HG03469 (cell line): ENCODE measurements at regions not wholly inside any gene's neighbourhood (a gene's known extent, or its start where the extent isn't known, plus 50 kb on each side); places are given as distances from the start of the nearest gene placed in this dataset.

Source experiments
- ATAC-seq: cut with Tn5 transposase; IDR thresholded peaks from one replicate; pipeline ENCODE4 v1.9.1; 2021; ENCODE audit warnings: mild to moderate bottlenecking, moderate library complexity, moderate number of reproducible peaks; ENCODE audit not compliant: unreplicated experiment

DNA sequence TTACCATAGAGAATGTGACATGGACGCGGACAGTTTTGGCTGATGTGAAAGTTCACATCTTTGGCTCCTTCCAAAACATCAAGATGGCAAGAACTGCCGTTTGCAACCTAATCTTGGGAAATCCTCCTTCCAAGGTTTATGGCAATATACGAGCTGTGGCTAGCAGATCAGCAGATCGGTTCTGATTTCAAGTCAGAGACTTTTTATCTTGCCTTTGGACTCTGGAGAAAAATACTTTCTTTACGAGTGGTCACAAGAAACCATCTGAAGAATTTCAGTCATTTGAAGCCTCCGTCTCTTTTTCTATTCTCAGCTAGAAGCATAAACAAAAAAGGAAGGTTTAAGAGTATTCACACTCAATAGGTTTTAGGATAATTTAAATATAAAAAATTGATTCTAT, 153.5 kb upstream of the MEIS2 start:
- ATAC-seq, result no peak

DNA sequence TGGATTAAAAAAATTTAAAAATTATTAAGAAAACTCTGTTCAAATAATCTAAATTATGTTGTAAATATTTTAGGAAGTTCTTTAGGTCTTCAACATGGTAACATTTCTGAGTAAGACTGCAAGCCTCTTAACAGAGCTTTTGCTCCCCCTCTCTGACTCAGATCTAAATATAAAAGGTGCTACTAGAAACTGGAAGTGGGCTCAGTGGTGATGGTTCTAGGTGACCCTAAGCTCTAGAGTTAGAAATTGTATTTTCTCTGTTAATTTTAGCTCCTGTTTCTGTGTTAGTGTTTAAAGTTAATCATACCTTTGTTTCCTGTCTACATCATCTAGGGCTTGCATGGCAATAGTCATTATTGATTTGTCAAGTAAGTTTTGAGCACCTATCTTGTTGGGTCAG, 159.9 kb upstream of the MEIS2 start:
- ATAC-seq, result no peak

DNA sequence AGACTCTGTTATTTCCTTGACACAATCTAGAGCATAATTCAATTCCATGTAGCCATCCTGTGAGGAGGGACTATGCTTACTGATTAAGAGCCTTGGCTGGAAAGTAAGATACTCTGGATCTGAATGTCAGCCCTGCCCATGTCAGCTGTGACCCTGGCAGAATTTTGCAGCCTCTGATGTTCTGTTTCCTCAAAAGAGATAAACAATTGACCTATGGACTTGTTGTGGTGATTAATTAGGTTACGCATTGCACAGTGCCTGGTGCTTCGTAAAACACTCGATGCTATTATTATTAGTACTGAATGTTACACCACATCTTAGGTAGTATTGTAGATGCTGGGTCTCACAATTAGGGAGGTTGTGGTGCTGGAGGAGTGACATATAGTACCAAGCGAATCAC, 161.3 kb upstream of the MEIS2 start:
- ATAC-seq, result no peak

DNA sequence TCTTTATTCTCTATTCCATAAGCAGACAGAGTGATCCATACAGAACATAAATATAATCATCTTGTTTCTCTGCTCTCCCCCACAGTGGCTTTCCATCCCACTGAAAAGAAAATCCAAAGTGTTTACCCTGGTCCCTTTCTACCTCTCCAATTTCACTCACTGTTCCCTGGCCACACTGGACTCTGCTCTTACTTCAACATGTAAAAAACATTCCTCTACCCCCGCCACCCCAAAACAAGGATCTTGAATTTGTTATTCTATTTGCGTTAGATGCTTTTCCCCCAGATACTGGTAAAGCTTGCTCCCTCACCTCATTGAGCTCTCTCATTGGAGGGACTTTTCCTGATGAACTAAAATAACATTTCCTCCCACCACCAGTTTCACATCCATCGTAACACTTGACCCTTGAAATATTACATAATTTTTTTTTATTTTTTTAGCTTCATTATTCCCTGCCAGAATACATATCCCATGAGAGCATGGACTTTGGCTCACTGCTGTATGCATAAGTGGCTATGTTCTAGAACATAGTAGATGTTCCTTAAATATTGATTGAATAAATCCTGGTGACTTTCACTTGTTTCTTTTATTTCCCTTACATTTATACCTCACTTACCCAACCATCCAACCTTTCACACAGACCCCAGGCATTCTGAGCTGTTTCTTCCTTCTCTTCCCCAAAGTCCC, 162.7 kb upstream of the MEIS2 start:
- ATAC-seq, result no peak

DNA sequence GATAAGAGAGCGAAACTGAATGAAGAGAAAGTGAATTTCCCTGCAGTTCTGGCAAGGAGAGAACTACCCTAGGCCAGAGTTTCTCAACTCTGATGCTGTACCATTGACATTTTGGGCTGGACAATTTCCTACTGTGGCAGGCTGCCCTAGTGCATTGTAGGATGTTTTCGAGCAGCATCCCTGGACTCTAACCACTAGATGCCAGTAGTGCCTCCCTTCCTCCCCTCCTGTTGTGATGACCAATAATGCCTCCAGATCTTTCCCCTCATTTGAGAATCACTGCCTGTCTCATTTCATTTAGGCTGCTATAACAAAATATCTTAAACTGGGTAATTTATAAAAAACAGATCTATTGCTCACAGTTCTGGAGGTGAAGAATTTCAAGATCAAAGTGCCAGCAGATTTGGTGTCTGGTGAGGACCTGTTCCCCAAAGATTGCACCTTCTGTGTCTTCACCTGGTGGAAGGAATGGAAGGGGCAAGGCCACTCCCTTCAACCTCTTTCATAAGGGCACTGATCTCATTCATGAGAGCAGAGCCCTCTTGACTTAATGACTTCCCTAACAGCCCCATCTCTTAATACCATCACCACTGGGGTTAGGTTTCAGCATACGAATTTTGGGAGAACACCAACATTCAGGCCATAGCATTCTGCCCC, 188.9 kb upstream of the MEIS2 start:
- no peak for ATAC-seq

DNA sequence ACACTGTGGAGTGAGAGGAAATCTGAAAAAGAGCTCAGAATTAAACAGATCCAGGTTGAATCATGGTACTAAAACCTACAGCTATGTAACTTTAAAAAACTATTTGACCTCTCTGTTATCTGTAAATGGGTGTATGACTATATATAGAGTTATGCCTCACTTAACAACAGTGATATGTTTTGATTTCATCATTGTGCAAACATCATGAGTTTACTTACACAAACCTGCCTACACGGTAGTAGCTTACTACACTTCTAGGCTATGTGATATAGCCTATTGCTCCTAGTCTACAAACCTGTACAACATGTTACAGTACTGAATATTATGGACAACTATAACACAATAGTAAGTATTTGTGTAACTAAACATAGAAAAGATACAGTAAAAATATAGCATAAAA, 191.6 kb upstream of the MEIS2 start:
- no peak for ATAC-seq

DNA sequence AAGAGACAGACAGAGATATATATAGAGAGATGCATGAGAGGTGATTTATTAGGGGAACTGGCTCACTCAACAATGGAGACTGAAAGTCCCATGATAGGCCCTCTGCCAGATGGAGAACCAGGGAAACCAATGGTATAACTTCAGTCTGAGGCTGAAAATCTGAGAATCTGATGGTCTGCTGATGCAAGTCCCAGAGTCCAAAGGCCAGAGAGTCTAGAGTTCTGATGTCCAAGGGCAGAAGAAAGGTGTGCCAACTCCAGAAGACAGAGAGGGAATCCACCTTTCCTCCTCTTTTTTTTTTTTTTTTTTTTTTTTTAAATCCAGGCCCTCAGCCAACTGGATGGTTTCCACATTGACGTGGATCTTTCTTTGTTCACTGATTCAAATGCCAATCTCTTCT, 197.9 kb upstream of the MEIS2 start:
- ATAC-seq, result no peak

DNA sequence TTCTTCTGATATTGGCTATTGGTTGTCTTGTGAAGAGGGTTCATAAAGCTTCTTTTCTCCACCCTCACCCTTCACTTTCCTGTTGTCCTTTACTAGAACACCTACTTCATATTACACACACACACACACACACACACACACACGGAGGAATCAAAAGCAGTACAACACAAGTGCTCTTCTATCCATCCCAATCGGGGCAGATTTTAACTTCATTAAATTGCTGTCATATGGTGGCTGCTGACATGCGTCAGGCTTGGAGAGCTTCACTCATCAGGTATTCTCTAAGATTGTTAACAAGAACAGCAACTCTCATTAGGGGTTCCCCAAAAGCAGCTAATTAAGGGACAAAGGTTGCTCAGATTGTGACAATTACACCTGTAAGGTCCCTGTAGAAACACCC, 239.1 kb upstream of the MEIS2 start:
- no peak for ATAC-seq

DNA sequence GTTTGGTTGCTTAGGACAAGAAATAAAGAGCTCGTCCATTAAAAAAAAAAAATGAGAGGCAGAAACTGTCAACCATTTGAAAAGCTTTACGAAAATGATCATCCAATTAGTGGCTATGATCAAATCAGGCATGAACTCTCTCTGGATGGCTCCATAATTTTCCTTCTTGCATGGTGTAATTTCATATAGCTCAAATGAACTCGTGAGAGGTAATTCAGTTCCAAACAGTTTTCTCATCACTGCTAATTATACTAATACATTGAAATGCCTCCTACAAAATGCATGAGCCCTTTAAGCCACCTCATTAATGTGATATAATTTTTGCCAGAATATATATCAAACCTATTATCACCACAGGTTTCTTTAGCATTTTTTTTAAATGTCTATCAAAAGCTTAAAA, 239.5 kb upstream of the MEIS2 start:
- no peak for ATAC-seq

DNA sequence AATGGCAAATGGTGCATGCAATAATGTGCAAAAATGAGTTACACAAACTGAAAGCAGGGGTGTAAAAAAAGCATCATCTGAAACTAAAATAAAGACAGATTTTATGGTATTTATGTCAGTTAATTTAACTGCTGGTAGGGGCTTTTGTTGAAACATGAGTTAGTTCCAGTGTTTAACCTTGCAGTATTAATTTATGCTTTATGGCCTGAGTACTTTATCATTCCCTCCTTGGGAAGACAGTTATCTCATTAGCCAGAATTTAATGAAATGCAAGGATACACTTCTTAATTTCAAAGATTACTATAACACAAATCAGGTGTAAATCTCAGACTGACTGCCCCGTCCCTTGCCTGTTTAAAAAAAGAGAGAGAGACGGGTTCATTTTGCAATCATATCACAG, 240.1 kb upstream of the MEIS2 start:
- ATAC-seq, result no peak

DNA sequence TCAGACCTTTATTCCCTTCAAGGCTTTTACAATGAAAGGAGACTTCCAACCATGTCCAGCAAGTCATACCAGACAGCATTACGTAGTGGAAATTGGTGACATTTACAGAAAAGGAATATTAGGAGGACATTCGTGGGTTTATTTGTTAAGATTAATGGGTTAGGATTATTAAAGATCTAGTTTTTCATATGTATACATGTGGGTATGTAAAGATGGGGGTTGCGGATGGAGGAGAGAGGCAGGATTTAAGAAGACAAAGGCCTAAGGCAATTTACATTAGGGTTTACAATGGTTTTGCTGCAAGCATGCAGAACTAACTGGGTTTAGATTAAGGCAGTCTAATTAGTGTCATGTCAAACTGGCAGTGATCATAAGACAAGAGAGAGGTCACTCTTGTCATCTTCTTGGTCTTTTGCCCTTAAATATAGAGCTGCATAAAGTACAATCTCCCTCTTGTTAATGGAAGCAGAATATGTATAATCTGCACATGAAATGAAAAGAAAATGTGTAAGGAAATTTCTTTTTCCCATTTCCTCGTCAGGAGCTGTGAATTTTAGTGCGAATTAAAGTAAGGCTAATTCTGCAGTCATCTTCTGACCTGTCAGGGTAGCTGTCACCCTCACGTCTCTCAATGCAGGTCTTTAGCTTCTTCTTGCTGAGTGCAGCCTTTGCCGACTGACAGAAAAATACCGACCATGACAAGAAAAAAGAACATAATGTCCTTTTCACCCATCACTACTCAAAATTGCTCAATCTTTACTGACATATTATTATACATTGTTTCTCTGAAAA, 258.9 kb upstream of the MEIS2 start:
- ATAC-seq, result no peak

DNA sequence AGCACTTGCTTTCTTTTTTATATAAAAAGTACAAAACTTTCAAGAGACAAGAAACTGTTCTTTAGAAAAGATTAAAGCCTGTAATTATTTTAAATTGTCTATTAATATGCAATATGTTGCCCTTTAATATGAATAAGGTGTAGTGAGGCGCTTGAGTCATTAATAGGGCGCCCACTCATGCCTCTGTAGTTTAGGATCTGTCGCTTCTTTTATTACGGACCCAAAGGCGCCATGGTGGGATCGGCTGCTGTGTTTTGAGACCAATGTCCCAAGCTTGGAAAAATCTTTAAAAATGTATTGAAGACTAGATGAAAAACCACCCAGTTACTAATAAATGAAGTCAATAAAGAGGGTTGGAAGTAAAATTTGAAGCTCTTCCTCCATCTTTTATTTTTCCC, 259.5 kb upstream of the MEIS2 start:
- no peak for ATAC-seq

DNA sequence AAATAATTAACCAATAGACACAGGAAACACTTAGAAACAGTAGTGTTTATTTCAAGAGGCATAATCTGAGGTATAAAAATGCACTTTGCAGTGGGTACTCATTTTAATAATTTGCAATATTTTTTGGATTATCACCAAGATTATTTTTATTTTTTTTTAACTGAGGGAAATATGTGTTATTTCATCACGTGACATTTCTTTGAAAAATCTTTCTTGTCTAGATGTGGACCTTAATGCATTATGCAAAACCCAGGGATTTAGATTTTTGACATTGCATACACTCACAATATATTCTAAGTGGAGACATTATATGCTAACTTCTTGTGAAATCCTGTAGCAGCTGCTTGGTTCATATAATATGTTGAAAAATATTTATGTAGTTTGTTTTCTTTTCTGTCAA, 260.4 kb upstream of the MEIS2 start:
- no peak for ATAC-seq

DNA sequence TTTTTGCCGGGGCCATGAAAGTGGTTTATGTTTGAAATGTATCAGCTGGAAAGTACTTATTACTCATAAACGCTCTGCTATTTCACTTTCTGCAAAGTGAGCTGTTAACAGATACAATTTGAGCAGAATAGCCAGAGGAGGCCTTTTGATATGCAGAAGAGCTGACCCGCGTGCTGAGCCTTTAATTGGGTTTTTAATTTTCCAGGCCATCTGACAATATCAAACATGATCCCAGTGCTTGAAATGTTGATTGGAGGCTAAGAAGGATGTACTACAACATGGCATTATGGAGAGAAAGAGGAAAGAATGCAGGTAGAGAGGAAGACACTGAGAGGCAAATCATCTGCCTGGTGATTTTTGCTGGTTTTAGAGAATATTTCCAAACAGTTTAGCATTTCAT, 261.3 kb upstream of the MEIS2 start:
- ATAC-seq, result no peak

DNA sequence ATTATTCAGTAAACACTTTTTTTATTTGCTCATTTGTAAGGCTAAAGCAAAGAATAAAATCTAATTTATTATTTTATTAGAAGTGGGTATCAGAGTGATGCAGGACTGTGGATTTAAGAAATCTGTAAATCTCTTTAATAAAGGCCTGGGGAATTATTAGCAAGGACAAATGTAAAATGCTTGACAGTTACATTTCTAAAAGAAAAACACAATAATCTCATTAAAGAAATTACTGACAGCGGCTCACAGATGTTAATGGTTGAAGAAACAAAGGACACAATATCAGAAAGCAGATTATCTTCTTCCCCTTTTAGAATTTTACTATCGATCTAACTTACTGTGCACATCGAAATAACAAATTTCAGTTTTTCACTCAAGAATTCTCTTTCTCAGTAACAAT, 262.1 kb upstream of the MEIS2 start:
- no peak for ATAC-seq

DNA sequence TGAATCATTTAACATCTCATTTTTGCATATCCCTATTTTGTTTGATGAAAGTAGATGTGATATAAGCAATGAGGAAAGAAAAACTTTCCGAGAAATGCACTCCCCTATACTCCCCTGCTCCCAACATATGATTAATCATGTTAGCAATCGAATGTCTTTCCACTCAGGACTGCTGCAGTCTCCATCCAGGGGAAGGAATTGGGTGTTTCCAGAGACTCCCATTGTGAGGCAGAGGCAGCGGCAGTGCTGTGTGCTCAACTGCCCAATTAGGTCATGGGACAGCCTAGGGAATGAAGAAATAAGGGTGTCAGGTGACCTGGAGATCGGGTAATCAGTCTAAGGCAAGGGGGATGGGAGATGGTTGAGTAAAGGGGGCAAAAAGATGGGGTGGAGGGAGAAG, 268.6 kb upstream of the MEIS2 start:
- no peak for ATAC-seq

DNA sequence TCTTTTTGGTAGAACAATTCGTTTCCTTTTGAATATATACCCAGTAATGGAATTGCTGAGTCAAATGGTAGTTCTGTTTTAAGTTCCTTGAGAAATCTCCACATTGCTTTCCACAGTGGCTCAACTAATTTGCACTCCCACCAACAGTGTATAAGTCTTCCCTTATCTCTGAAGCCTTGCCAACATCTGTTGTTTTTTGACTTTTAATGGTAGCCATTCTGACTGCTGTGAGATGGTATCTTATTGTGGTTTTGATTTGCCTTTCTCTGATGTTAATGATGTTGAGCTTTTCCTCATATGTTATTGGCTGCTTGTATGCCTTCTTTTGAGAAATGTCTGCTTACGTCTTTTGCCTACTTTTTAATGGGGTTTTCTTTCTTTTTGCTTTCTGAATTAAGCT, 270.6 kb upstream of the MEIS2 start:
- no peak for ATAC-seq

DNA sequence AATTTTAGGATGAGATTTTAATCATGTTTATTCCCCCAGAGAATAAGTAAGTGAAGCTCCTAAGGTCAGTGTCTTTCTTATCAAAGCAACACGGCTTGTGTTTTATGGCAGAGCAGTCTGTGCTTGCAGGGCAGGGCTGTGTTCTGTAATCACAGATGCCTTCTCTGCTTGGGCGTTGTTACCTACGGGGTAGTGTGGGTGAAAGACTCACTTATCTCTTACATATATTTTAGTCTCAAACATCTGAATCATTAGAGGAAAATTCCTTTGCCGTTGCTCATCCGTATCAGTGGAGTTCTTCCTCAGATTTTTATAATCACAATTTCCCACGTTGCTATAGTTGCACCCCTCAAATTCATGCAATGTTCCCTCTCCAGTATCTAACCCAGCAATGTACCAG, 271.7 kb upstream of the MEIS2 start:
- no peak for ATAC-seq

DNA sequence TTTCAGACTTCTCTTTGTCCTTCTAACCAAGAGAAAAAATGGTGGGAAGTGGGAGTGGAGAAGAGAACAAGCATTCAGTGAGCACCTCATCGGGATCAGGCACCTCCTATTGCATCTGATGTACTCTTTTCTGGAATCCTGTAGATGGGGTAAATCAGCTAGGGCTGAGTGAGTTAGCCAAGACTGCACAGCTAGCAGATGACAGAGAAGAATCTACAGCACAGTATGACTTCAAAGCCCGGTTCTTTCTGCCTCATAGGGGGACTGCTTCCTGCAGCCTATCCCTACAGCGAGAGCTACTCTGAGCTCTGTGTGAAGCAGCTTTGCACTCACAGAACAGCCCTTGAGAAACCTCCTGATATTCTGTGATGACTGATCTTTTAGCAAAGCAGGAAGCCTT, 275.2 kb upstream of the MEIS2 start:
- ATAC-seq, result no peak

DNA sequence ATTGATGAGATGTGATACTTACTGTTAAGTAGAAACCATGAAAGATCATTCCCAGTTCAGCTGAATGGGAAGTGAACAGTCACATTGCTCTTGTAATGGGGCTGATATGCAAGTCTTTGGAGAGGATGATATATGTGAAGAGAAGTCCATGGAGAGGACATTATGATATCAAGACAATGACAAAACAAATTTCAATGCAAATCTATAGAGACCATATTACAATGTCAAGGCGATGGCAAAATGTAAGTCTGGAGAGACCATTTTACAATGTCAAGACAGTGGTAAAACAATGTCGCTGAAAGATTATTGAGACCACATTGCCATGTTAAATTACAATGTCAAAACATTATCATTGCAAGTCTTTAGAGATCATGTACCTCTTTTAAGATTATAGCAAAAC, 277.1 kb upstream of the MEIS2 start:
- ATAC-seq, result no peak

DNA sequence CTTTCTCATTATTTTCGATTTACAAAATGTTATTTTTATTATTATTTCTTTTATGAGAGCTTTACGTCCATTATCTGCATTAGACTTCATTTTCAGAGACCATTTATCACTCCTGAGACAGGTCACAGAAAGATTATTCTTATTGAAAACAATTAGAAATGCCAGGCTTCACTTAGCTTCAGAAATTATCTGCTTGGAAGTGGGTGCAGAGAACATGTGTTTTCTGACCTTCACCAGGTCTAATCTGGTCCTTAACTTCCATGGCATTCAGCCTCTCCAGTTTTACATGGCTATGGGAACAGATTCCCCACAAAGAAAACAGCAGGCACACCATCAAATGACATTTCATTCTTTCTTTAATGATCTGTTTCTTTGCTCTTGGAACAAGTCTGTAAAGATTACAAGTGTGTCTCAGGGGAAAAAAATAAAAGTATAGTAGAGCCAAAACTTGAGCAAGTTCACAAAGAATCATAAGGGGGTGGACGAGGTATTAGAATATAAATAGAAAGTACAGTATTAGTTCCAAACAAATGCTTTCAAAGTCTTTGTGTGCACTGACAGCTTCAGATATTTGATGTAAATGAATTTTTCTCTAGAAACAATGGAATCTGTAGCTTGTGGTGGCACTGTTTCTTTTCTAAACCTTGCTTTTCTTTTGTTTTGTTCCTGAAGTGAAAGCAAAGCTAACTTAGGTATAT, 294.2 kb upstream of the MEIS2 start:
- no peak for ATAC-seq

DNA sequence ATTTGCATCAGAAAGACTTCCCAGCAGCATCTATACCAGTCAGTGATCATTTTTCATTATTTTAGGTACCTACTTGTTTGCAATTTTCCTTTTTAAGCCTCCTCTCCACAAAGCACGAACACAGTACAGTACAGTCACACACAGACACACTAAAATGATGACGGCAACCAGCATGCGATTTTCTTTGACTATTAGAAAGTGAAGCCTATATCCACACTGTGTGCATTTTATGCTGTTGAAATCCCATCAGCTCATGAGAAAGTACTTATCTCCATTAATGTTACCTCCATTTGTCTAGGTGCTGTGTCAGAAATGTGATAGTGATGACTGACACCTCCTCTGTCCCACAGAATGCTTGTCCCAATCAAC, 294.7 kb upstream of the MEIS2 start:
- ATAC-seq, result no peak
